ENCODE measurements at regions not wholly inside any gene's neighbourhood (a gene's known extent, or its start where the extent isn't known, plus 50 kb on each side); places are given as distances from the start of the nearest gene placed in this dataset.
A peak's percentile ranks its signal among the peaks of the same experiment; 100 is the strongest.

DNA sequence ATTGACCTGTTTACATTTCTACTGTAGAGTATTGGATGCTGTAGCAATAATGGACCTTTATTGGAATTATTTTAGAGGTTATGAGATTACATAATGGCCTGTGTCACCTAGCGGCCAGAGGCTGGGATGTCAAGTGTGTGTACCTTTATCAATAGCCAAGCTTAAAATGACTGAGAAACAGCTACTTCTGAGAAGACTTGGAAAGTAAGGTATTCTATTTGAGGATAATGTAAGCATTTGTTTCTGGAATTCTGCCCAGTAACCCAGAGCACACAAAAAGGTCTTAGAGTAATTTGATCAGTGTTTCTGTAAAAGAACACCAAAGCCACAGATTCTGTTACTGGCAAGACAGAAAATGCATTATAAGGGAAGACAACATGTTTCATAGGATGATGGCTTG is 116.8 kb downstream of the MACIR start:
- Histone ChIP-seq H3F3A (ENCODE audit: insufficient read depth, low read length) (no peaks in the 10 kb centered on the region), H3K4me1 (ENCODE audit: insufficient read depth, low read length, severe bottlenecking) (no peaks in the 10 kb centered on the region), H3K36me3 (ENCODE audit: insufficient read depth, low read length) (no peaks in the 10 kb centered on the region), H3K9me3 (ENCODE audit: low read length) (no peaks in the 10 kb centered on the region), H3K79me2 (ENCODE audit: insufficient read depth, low read length) (no peaks in the 10 kb centered on the region), H3K4me3 (ENCODE audit: low read depth, low read length, poor library complexity, severe bottlenecking) (no peak overlapping the region), H3K27me3 (ENCODE audit: insufficient read depth, low read length) (no peaks in the 10 kb centered on the region), H3K4me2 (ENCODE audit: low read length) (no peak overlapping the region), H2AFZ (ENCODE audit: low read length) (no peak overlapping the region), H3K9ac (ENCODE audit: low read length) (no peak overlapping the region), H3K27ac (ENCODE audit: low read depth, low read length, poor library complexity, severe bottlenecking) (no peak overlapping the region), H4K20me1 (ENCODE audit: insufficient read depth, low read length) (no peaks in the 10 kb centered on the region), H3K9me2 (ENCODE audit: low read depth, low read length) (no peaks in the 10 kb centered on the region)
- TF ChIP-seq EZH2 (IDR thresholded peaks at IDR 0.05; ENCODE audit: borderline replicate concordance, low read length): no peak
- TF ChIP-seq CTCF (IDR thresholded peaks at IDR 0.05; ENCODE audit: low read length): peak; percentile 19; the same call in 1 of the 2 replicates

DNA sequence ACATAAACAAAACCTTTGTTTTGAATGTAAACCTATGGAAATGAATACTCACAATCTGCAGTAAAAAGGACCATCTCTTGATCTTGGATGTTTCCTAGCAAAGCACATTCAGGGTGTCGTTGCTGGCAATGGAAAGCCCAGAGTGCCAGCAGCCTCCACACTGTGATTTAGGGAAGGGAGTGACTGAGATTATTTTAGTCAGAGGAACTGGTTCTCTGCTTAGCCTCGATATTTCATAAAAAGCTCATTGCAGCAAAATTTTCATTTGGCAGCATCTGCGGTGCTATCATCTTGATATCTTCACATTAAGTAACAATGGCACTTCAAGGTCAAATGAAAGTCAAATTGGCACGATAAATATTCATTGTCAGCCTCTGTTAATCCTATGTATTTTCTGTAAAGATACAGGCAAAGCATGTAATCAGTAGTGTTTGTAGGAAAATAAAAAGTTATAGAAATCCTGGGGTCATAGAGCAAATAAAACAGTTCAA is 116.0 kb downstream of the MACIR start:
- no peak overlapping the region for H3K9ac ChIP-seq (ENCODE audit: low read length)
- no peaks in the 10 kb centered on the region for H3F3A ChIP-seq (ENCODE audit: insufficient read depth, low read length)
- H3K9me3 ChIP-seq (ENCODE audit: low read length): no peaks in the 10 kb centered on the region
- no peaks in the 10 kb centered on the region for H3K79me2 ChIP-seq (ENCODE audit: insufficient read depth, low read length)
- no peak overlapping the region for H3K4me3 ChIP-seq (ENCODE audit: low read depth, low read length, poor library complexity, severe bottlenecking)
- no peak overlapping the region for H3K27ac ChIP-seq (ENCODE audit: low read depth, low read length, poor library complexity, severe bottlenecking)
- no peaks in the 10 kb centered on the region for H3K27me3 ChIP-seq (ENCODE audit: insufficient read depth, low read length)
- no peaks in the 10 kb centered on the region for H4K20me1 ChIP-seq (ENCODE audit: insufficient read depth, low read length)
- no peak overlapping the region for H2AFZ ChIP-seq (ENCODE audit: low read length)
- H3K36me3 ChIP-seq (ENCODE audit: insufficient read depth, low read length): no peaks in the 10 kb centered on the region
- H3K9me2 ChIP-seq (ENCODE audit: low read depth, low read length): no peaks in the 10 kb centered on the region
- H3K4me1 ChIP-seq (ENCODE audit: insufficient read depth, low read length, severe bottlenecking): no peaks in the 10 kb centered on the region
- H3K4me2 ChIP-seq (ENCODE audit: low read length): no peak overlapping the region
- TF ChIP-seq EZH2 (IDR thresholded peaks at IDR 0.05; ENCODE audit: borderline replicate concordance, low read length) (no peak), CTCF (IDR thresholded peaks at IDR 0.05; ENCODE audit: low read length) (no peak)

GRCh38 chr5:103373597-103374472 is 115.3 kb downstream of the MACIR start:
- H3K4me1 ChIP-seq (ENCODE audit: insufficient read depth, low read length, severe bottlenecking): no peaks in the 10 kb centered on the region
- no peaks in the 10 kb centered on the region for H3K9me2 ChIP-seq (ENCODE audit: low read depth, low read length)
- no peak overlapping the region for H3K9ac ChIP-seq (ENCODE audit: low read length)
- H2AFZ ChIP-seq (ENCODE audit: low read length): no peak overlapping the region
- no peaks in the 10 kb centered on the region for H3K9me3 ChIP-seq (ENCODE audit: low read length)
- no peak overlapping the region for H3K4me3 ChIP-seq (ENCODE audit: low read depth, low read length, poor library complexity, severe bottlenecking)
- no peaks in the 10 kb centered on the region for H4K20me1 ChIP-seq (ENCODE audit: insufficient read depth, low read length)
- H3K27me3 ChIP-seq (ENCODE audit: insufficient read depth, low read length): no peaks in the 10 kb centered on the region
- no peak overlapping the region for H3K4me2 ChIP-seq (ENCODE audit: low read length)
- no peak for TF ChIP-seq CTCF (IDR thresholded peaks at IDR 0.05; ENCODE audit: low read length)
- no peak for TF ChIP-seq EZH2 (IDR thresholded peaks at IDR 0.05; ENCODE audit: borderline replicate concordance, low read length)
- H3K36me3 ChIP-seq (ENCODE audit: insufficient read depth, low read length): no peaks in the 10 kb centered on the region
- no peak overlapping the region for H3K27ac ChIP-seq (ENCODE audit: low read depth, low read length, poor library complexity, severe bottlenecking)
- no peaks in the 10 kb centered on the region for H3F3A ChIP-seq (ENCODE audit: insufficient read depth, low read length)
- no peaks in the 10 kb centered on the region for H3K79me2 ChIP-seq (ENCODE audit: insufficient read depth, low read length)

All from OCI-LY1 (cell line).